DOHH2 (cell line): ENCODE measurements at regions not wholly inside any gene's neighbourhood (a gene's known extent, or its start where the extent isn't known, plus 50 kb on each side); places are given as distances from the start of the nearest gene placed in this dataset.

Source experiments
- H3F3A ChIP-seq: fragments of 200-600 bp; sonication (generic), shearing (Covaris generic); 2 replicates; pipeline ENCODE4 v1.6.0; 2016; ENCODE audit warnings: antibody characterized with exemption, mild to moderate bottlenecking; ENCODE audit not compliant: control insufficient read depth, insufficient read depth
- H3K27ac ChIP-seq: fragments of 200-600 bp; sonication (generic); 2 replicates; pipeline ENCODE4 v1.5.1; 2014; ENCODE audit warnings: low read depth, mild to moderate bottlenecking, low read length, moderate library complexity
- H3K27me3 ChIP-seq: fragments of 200-600 bp; sonication (generic); 2 replicates; pipeline ENCODE4 v1.6.1; 2014; ENCODE audit warnings: mild to moderate bottlenecking, low read length, mixed read lengths; ENCODE audit not compliant: control insufficient read depth
- H3K36me3 ChIP-seq: fragments of 200-600 bp; sonication (generic); 2 replicates; pipeline ENCODE4 v1.6.1; 2014; ENCODE audit warnings: mild to moderate bottlenecking, low read length, moderate library complexity, mixed read lengths; ENCODE audit not compliant: control insufficient read depth
- H3K4me1 ChIP-seq: fragments of 200-600 bp; sonication (generic); 2 replicates; pipeline ENCODE4 v1.6.1; 2014; ENCODE audit warnings: mild to moderate bottlenecking, low read length, mixed read lengths; ENCODE audit not compliant: control insufficient read depth
- H3K4me2 ChIP-seq: fragments of 200-600 bp; sonication (generic); 2 replicates; pipeline ENCODE4 v1.6.0; 2014; ENCODE audit warnings: mild to moderate bottlenecking, low read length, moderate library complexity
- H3K4me3 ChIP-seq: fragments of 200-600 bp; sonication (generic); 2 replicates; pipeline ENCODE4 v1.5.1; 2014; ENCODE audit warnings: mild to moderate bottlenecking, low read length, mixed read lengths
- H3K79me2 ChIP-seq: fragments of 200-600 bp; sonication (generic); 2 replicates; pipeline ENCODE4 v1.6.1; 2014; ENCODE audit warnings: mild to moderate bottlenecking, low read length, mixed read lengths; ENCODE audit not compliant: control insufficient read depth
- H3K9me2 ChIP-seq: fragments of 200-600 bp; sonication (generic); replicated peaks from 2 replicates; pipeline ENCODE4 v1.6.1; 2014; ENCODE audit warnings: mild to moderate bottlenecking, low read length, mixed read lengths; ENCODE audit not compliant: control insufficient read depth
- H3K9me3 ChIP-seq: fragments of 200-600 bp; sonication (generic); 2 replicates; pipeline ENCODE4 v1.6.1; 2014; ENCODE audit warnings: antibody characterized with exemption, low read length, mixed read lengths; ENCODE audit not compliant: control insufficient read depth, insufficient read depth
- H4K20me1 ChIP-seq: fragments of 200-600 bp; sonication (generic); 2 replicates; pipeline ENCODE4 v1.6.0; 2014; ENCODE audit warnings: low read depth, mild to moderate bottlenecking, antibody characterized with exemption, low read length, moderate library complexity; ENCODE audit not compliant: control insufficient read depth, insufficient read depth
- EZH2phosphoT487 ChIP-seq: fragments of 200-600 bp; sonication (generic); IDR thresholded peaks from 2 replicates; pipeline ENCODE4 v1.6.1; 2017; ENCODE audit warnings: borderline replicate concordance, mild to moderate bottlenecking, antibody characterized with exemption, low read length, moderate library complexity, mixed read lengths
- TF ChIP-seq, protein P1 (sequence below): fragments of 200-600 bp; sonication (generic); IDR thresholded peaks from one replicate; pipeline ENCODE4 v1.5.1; 2014; ENCODE audit warnings: antibody characterized with exemption, mild to moderate bottlenecking, low read depth, low read length; ENCODE audit not compliant: poor library complexity, severe bottlenecking

DNA sequence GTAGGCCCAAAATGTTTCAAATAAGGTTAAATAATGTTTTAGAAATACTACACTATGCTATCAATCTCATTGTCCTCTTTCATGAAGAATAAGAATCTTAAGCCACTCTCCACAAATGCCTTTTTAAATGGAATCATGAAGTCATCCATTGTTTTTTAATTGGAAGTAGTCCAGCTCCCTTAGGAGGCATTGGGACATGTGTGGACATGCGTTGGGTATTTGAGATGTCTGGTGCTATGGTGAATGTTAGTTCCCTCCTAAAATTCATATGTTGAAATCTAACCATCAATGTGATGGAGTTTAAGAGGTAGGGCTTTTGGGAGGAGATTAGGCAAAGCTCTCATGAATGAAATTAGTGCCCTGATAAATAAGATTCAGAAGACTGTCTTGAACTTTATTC is 289.0 kb downstream of the C4orf33 start:
- Histone ChIP-seq H3K9me3 (no peaks in the 10 kb centered on the region), H4K20me1 (no peaks in the 10 kb centered on the region), H3K36me3 (no peaks in the 10 kb centered on the region), H3K4me2 (no peak overlapping the region), H3K4me1 (no peaks in the 10 kb centered on the region), H3K9me2 (no peaks in the 10 kb centered on the region), H3K4me3 (no peak overlapping the region), H3K79me2 (no peaks in the 10 kb centered on the region), H3K27ac (no peak overlapping the region), H3K27me3 (no peaks in the 10 kb centered on the region), H3F3A (no peaks in the 10 kb centered on the region)
- TF ChIP-seq, protein P1, sequence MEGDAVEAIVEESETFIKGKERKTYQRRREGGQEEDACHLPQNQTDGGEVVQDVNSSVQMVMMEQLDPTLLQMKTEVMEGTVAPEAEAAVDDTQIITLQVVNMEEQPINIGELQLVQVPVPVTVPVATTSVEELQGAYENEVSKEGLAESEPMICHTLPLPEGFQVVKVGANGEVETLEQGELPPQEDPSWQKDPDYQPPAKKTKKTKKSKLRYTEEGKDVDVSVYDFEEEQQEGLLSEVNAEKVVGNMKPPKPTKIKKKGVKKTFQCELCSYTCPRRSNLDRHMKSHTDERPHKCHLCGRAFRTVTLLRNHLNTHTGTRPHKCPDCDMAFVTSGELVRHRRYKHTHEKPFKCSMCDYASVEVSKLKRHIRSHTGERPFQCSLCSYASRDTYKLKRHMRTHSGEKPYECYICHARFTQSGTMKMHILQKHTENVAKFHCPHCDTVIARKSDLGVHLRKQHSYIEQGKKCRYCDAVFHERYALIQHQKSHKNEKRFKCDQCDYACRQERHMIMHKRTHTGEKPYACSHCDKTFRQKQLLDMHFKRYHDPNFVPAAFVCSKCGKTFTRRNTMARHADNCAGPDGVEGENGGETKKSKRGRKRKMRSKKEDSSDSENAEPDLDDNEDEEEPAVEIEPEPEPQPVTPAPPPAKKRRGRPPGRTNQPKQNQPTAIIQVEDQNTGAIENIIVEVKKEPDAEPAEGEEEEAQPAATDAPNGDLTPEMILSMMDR = no peak
- no peak for TF ChIP-seq EZH2phosphoT487

DNA sequence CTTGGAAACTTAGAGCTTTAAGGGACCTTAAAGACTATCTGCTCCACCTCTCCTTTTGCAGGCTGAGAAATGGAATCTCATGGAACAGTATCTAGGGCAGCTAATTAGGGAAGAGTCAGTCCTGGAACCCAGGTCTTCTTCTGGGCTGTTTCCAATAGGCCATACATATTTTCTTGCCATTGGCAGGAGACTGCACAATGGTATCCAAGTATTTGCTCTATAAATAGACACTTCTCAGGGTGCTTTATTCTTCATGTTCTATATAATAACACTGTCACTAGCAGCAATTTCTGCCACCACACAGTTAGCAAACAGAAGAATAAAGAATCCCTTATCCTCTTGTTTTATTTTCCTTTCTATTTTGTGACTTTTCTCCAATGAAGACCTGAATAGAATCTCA is 291.7 kb downstream of the C4orf33 start:
- H3K36me3 ChIP-seq = no peaks in the 10 kb centered on the region

DNA sequence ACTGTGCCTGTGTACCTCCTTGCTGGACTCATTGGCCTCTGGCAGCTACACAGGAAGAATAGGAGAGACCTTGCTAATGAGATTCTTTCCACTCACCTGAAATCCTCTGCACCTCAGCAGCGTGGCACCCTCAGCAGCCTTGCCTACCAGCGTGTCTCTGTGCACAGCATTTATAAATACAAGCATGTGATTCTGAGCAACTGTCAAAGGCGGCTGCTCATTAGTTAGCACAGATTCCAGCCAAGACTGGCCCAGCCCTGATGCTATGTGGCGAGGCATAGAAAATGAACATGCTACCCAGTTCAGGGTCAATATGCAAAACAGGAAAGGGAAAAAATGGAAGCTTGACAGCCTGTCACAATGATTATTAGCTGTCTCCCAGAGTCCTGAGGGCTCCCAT is 298.0 kb downstream of the C4orf33 start:
- Histone ChIP-seq H3K79me2 (no peaks in the 10 kb centered on the region), H3F3A (no peaks in the 10 kb centered on the region), H3K36me3 (no peaks in the 10 kb centered on the region), H3K27ac (no peak overlapping the region), H4K20me1 (no peaks in the 10 kb centered on the region), H3K27me3 (no peaks in the 10 kb centered on the region), H3K4me3 (no peak overlapping the region), H3K9me2 (no peaks in the 10 kb centered on the region), H3K4me1 (no peaks in the 10 kb centered on the region), H3K9me3 (no peaks in the 10 kb centered on the region), H3K4me2 (no peak overlapping the region)
- no peak for TF ChIP-seq EZH2phosphoT487

More for the DNA sequence above, 291.7 kb downstream of the C4orf33 start:
- Histone ChIP-seq H3K9me2 (no peaks in the 10 kb centered on the region), H3K9me3 (no peaks in the 10 kb centered on the region), H4K20me1 (no peaks in the 10 kb centered on the region), H3K4me3 (no peak overlapping the region), H3K4me1 (no peaks in the 10 kb centered on the region), H3F3A (no peaks in the 10 kb centered on the region), H3K79me2 (no peaks in the 10 kb centered on the region), H3K4me2 (no peak overlapping the region), H3K27ac (no peak overlapping the region), H3K27me3 (no peaks in the 10 kb centered on the region)
- no peak for TF ChIP-seq EZH2phosphoT487
- TF ChIP-seq, protein P1 = no peak

DNA sequence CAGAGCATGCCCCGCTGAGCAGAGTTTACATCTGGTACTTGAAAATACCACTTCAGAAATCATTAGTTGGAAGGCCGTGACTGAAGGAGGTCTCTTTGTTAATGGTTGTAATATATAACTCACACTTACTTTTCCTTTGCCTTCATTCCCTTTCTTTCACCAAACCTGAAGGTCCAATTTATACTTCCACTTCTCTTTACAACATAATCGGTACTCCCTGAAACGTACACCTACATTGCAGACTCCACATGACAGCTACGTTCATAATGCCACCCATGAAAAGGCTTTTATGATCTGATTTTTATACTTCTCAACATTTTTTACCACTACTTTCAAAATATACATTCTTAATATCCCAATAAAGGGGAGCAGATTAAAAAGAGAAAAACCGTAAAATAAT is 298.7 kb downstream of the C4orf33 start:
- Histone ChIP-seq H3K4me3 (no peak overlapping the region), H3K79me2 (no peaks in the 10 kb centered on the region), H3F3A (no peaks in the 10 kb centered on the region), H4K20me1 (no peaks in the 10 kb centered on the region), H3K36me3 (no peaks in the 10 kb centered on the region), H3K27me3 (no peaks in the 10 kb centered on the region), H3K9me3 (no peaks in the 10 kb centered on the region), H3K9me2 (no peaks in the 10 kb centered on the region), H3K4me1 (no peaks in the 10 kb centered on the region), H3K27ac (no peak overlapping the region), H3K4me2 (no peak overlapping the region)
- no peak for TF ChIP-seq EZH2phosphoT487
- TF ChIP-seq, protein P1 = no peak
